ENCODE measurements at regions not wholly inside any gene's neighbourhood (a gene's known extent, or its start where the extent isn't known, plus 50 kb on each side); places are given as distances from the start of the nearest gene placed in this dataset.

GRCh38 chr13:30846866-30847265 lies 59.2 kb upstream of the MEDAG start:
- no peak for DNase-seq
- no peak overlapping the region for H3K9ac ChIP-seq (ENCODE audit: extremely low read depth, low read length, poor library complexity, severe bottlenecking)
- Mint-ChIP-seq H3K27me3 (ENCODE audit: insufficient read depth) (peaks cover 3% of the 10 kb centered on the region), H3K4me1 (peaks cover 4% of the 10 kb centered on the region), H3K9me3 (peaks cover 3% of the 10 kb centered on the region), H3K36me3 (ENCODE audit: low read depth) (no peaks in the 10 kb centered on the region), H3K4me3 (no peak overlapping the region), H3K27ac (no peak overlapping the region)
- no peaks in the 10 kb centered on the region for H3K36me3 ChIP-seq (ENCODE audit: control insufficient read depth, insufficient read depth, low read length)
- no peak overlapping the region for H3K27ac ChIP-seq (ENCODE audit: low read depth, low read length)
- peaks cover 18% of the 10 kb centered on the region for H3K9me3 ChIP-seq (ENCODE audit: control insufficient read depth, low read length)
- H3K27me3 ChIP-seq (ENCODE audit: control insufficient read depth, insufficient read depth, low read length, poor library complexity, severe bottlenecking) = no peaks in the 10 kb centered on the region
- TF ChIP-seq CTCF (conservative IDR thresholded peaks at IDR 0.05) = no peak
- no peaks in the 10 kb centered on the region for H3K4me1 ChIP-seq (ENCODE audit: control insufficient read depth, insufficient read depth, low read length)
- 96 to 100% methylated on average over 2 to 7 of the region's 7 CpGs for WGBS, 2 experiments (ENCODE audit: insufficient coverage in 1 of 2, insufficient read length in 1 of 2)
- H3K4me3 ChIP-seq (ENCODE audit: low read length) = no peak overlapping the region

GRCh38 chr13:30847650-30848307 lies 58.3 kb upstream of the MEDAG start:
- TF ChIP-seq CTCF (conservative IDR thresholded peaks at IDR 0.05) = no peak
- Histone ChIP-seq H3K9ac (ENCODE audit: extremely low read depth, low read length, poor library complexity, severe bottlenecking) (no peak overlapping the region), H3K27ac (ENCODE audit: low read depth, low read length) (no peak overlapping the region), H3K9me3 (ENCODE audit: control insufficient read depth, low read length) (peaks cover 11% of the 10 kb centered on the region), H3K36me3 (ENCODE audit: control insufficient read depth, insufficient read depth, low read length) (no peaks in the 10 kb centered on the region), H3K4me3 (ENCODE audit: low read length) (no peak overlapping the region), H3K27me3 (ENCODE audit: control insufficient read depth, insufficient read depth, low read length, poor library complexity, severe bottlenecking) (no peaks in the 10 kb centered on the region), H3K4me1 (ENCODE audit: control insufficient read depth, insufficient read depth, low read length) (no peaks in the 10 kb centered on the region)
- Mint-ChIP-seq H3K27me3 (ENCODE audit: insufficient read depth) (peaks cover 3% of the 10 kb centered on the region), H3K36me3 (ENCODE audit: low read depth) (no peaks in the 10 kb centered on the region), H3K4me1 (peaks cover 4% of the 10 kb centered on the region), H3K9me3 (peaks cover 3% of the 10 kb centered on the region), H3K4me3 (no peak overlapping the region), H3K27ac (no peak overlapping the region)
- 74 to 80% methylated on average over 10 to 11 of the region's 11 CpGs for WGBS, 2 experiments (ENCODE audit: insufficient coverage in 1 of 2, insufficient read length in 1 of 2)
- DNase-seq = no peak

DNA sequence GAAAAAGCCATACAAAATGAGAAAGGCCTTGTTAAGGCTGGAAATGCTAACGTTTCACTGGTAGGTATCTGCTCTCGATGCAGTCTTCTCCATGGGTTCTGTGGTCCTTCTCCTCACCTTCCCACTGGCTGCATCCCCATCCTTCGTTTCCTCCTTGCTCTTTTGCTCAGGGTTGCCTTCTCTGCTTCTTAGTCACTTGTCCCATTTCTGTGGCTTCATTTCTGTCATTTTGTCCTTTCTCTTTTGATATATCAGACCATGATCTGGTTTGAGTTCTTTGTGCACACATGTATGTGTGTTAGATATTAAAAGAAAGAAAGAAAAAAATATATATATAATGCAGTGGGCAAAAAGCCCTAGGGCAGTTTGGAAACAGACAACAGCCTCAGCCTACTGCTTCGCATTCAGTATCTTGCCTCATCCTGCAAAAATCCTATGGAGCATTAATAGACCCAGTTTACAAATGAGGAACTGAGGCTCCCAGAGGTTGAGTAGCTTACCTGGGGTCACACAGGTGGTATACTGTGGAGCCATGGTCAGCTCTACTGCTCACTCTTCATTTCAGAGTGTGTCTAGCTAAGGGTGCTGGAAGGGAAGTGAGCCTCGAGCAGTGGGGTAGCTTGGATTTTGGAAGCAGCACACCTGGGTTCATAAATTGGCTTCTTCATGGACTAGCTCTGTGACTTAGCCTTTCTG lies 57.6 kb upstream of the MEDAG start:
- H3K27ac ChIP-seq (ENCODE audit: low read depth, low read length) = no peak overlapping the region
- Mint-ChIP-seq H3K36me3 (ENCODE audit: low read depth) (no peaks in the 10 kb centered on the region), H3K27ac (no peak overlapping the region), H3K4me1 (peaks cover 4% of the 10 kb centered on the region), H3K27me3 (ENCODE audit: insufficient read depth) (peaks cover 3% of the 10 kb centered on the region), H3K9me3 (peaks cover 3% of the 10 kb centered on the region), H3K4me3 (no peak overlapping the region)
- no peaks in the 10 kb centered on the region for H3K36me3 ChIP-seq (ENCODE audit: control insufficient read depth, insufficient read depth, low read length)
- no peaks in the 10 kb centered on the region for H3K4me1 ChIP-seq (ENCODE audit: control insufficient read depth, insufficient read depth, low read length)
- no peak for DNase-seq
- no peak overlapping the region for H3K4me3 ChIP-seq (ENCODE audit: low read length)
- 83 to 91% methylated on average over 4 to 5 of the region's 5 CpGs for WGBS, 2 experiments (ENCODE audit: insufficient coverage in 1 of 2, insufficient read length in 1 of 2)
- H3K9me3 ChIP-seq (ENCODE audit: control insufficient read depth, low read length) = peaks cover 4% of the 10 kb centered on the region
- TF ChIP-seq CTCF (conservative IDR thresholded peaks at IDR 0.05) = no peak
- no peak overlapping the region for H3K9ac ChIP-seq (ENCODE audit: extremely low read depth, low read length, poor library complexity, severe bottlenecking)
- H3K27me3 ChIP-seq (ENCODE audit: control insufficient read depth, insufficient read depth, low read length, poor library complexity, severe bottlenecking) = no peaks in the 10 kb centered on the region
